Activated naive CD8-positive, alpha-beta T cell (primary cell): ENCODE measurements at regions not wholly inside any gene's neighbourhood (a gene's known extent, or its start where the extent isn't known, plus 50 kb on each side); places are given as distances from the start of the nearest gene placed in this dataset.
"Not testable (repeated sequence)": the region's sequence is repeated elsewhere in the genome, so short reads cannot be mapped to it uniquely, and the experiment has no call there.

Source experiments
- H3K27ac Mint-ChIP-seq: one replicate; pipeline ENCODE4 v1.8.0; 2021; ENCODE audit warnings: mixed read lengths
- H3K27me3 Mint-ChIP-seq: one replicate; pipeline ENCODE4 v1.8.0; 2021; ENCODE audit warnings: mixed read lengths
- H3K36me3 Mint-ChIP-seq: one replicate; pipeline ENCODE4 v1.8.0; 2021; ENCODE audit warnings: mixed read lengths
- H3K4me1 Mint-ChIP-seq: one replicate; pipeline ENCODE4 v1.8.0; 2021; ENCODE audit warnings: low read depth, mixed read lengths
- H3K4me3 Mint-ChIP-seq: one replicate; pipeline ENCODE4 v1.8.0; 2021; ENCODE audit warnings: mild to moderate bottlenecking, mixed read lengths
- H3K9me3 Mint-ChIP-seq: one replicate; pipeline ENCODE4 v1.8.0; 2021; ENCODE audit warnings: low read depth, mixed read lengths

DNA sequence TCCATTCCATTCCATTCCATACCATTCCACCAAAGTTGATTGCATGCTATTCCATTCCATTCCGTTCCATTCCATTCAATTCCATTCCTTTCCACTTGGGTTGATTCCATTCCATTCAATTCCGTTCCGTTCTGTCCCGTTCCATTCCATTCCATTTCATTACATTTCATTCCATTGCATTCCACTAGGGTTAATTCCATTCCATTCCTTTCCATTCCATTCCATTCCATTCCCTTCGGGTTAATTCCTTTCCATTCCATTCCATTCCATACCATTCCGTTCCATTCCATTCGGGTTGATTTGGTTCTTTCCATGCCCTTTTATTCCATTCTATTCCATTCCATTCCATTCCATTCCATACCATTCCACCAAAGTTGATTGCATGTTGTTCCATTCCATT is 131.9 kb downstream of the CWH43 start:
- H3K4me1 Mint-ChIP-seq, H3K4me3 Mint-ChIP-seq, H3K27me3 Mint-ChIP-seq, H3K27ac Mint-ChIP-seq: not testable (repeated sequence)
- Mint-ChIP-seq H3K36me3 (peaks cover 22% of the 10 kb centered on the region), H3K9me3 (peaks cover 35% of the 10 kb centered on the region)

DNA sequence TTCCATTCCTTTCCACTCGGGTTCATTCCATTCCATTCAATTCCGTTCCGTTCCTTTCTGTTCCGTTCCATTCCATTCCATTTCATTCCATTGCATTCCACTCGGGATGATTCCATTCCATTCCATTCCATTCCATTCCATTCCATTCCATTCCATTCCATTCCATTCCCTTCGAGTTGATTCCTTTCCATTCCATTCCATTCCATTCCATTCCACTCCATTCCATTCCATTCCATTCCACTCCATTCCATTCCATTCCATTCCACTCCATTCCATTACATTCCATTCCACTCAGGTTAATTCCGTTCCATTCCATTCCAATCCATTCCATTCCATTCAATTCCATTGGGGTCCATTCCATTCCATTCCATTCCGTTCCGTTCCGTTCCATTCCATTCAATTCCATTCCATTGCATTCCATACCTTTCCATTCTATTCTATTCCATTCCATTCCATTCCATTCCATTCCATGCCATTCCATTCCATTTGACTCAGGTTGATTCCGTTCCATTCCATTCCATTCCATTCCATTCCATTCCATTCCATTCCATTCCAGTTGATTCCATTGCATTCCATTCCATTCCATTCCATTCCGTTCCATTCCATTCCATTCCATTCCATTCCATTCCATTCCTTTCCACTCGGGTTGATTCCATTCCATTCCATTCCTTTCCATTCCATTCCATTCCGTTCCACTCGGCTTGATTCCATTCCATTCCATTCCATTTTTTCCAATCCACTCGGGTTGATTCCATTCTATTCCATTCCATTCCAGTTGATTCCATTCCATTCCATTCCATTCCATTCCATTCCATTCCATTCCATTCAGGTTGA is 132.5 kb downstream of the CWH43 start:
- Mint-ChIP-seq H3K9me3 (peaks cover 35% of the 10 kb centered on the region), H3K36me3 (peaks cover 22% of the 10 kb centered on the region)
- H3K4me3 Mint-ChIP-seq, H3K27ac Mint-ChIP-seq, H3K4me1 Mint-ChIP-seq, H3K27me3 Mint-ChIP-seq: not testable (repeated sequence)

DNA sequence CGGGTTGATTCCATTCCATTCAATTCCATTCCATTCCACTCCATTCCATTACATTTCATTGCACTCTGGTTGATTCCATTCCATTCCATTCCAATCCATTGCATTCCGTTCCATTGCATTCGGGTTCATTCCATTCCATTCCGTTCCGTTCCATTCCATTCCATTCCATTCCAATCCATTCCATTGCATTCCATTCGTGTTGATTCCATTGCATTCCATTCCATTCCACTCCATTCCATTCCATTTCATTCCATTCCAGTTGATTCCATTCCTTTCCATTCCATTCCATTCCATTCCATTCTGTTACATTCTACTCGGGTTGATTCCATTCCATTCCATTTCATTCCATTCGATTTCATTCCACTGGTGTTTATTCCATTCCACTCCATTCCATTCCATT is 133.3 kb downstream of the CWH43 start:
- not testable (repeated sequence) for H3K27me3 Mint-ChIP-seq, H3K27ac Mint-ChIP-seq, H3K4me3 Mint-ChIP-seq, H3K4me1 Mint-ChIP-seq
- Mint-ChIP-seq H3K9me3 (peaks cover 33% of the 10 kb centered on the region), H3K36me3 (peaks cover 21% of the 10 kb centered on the region)

DNA sequence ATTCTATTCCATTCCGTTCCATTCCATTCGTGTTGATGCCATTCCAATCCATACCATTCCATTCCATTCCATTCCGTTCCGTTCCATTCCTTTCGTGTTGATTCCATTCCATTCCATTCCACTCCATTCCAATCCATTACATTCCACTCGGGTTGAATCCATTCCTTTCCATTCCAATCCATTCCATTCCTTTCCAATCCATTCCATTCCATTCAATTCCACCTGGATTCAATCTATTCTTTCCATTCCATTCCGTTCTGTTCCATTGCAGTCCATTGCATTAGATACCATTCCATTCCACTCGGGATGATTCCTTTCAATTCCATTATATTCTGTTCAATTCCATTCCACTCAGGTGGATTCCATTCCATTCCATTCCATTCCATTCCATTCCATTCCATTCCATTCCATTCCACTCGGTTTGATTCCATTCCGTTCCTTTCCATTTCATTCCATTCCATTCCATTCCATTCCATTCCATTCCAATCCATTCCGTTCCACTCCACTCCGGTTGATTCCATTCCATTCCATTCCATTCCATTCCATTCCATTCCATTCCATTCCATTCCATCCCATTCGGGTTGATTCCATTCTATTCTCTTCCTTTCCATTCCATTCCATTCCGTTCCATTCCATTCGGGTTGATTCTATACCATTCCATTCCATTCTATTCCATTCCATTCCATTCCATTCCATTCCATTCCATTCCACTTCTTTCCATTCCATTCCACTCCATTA is 134.1 kb downstream of the CWH43 start:
- not testable (repeated sequence) for H3K4me1 Mint-ChIP-seq, H3K4me3 Mint-ChIP-seq, H3K27ac Mint-ChIP-seq, H3K27me3 Mint-ChIP-seq
- H3K36me3 Mint-ChIP-seq, result peaks cover 20% of the 10 kb centered on the region
- peaks cover 32% of the 10 kb centered on the region for H3K9me3 Mint-ChIP-seq

DNA sequence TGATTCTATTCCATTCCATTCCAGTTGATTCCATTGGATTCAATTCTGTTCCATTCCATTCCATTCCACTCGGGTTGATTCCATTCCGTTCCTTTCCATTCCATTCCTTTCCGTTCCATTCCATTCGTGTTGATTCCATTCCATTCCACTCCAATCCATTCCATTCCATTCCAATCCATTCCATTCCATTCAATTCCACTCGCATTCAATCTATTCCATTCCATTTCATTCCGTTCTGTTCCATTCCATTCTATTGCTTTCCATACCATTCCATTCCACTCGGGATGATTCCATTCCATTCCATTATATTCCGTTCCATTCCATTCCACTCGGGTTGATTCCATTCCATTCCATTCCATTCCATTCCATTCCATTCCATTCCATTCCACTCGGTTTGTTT is 134.7 kb downstream of the CWH43 start:
- H3K27ac Mint-ChIP-seq, H3K4me1 Mint-ChIP-seq, H3K4me3 Mint-ChIP-seq, H3K27me3 Mint-ChIP-seq: not testable (repeated sequence)
- peaks cover 20% of the 10 kb centered on the region for H3K36me3 Mint-ChIP-seq
- peaks cover 32% of the 10 kb centered on the region for H3K9me3 Mint-ChIP-seq

DNA sequence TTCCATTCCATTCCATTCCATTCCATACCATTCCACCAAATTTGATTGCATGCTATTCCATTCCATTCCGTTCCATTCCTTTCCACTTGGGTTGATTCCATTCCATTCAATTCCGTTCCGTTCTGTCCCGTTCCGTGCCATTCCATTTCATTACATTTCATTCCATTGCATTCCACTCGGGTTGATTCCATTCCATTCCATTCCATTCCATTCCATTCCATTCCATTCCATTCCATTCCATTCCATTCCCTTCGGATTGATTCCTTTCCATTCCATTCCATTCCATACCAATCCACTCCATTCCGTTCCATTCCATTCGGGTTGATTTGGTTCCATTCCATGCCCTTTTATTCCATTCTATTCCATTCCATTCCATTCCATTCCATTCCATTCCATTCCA is 140.4 kb downstream of the CWH43 start:
- not testable (repeated sequence) for H3K4me1 Mint-ChIP-seq, H3K36me3 Mint-ChIP-seq, H3K27me3 Mint-ChIP-seq, H3K27ac Mint-ChIP-seq, H3K9me3 Mint-ChIP-seq, H3K4me3 Mint-ChIP-seq

DNA sequence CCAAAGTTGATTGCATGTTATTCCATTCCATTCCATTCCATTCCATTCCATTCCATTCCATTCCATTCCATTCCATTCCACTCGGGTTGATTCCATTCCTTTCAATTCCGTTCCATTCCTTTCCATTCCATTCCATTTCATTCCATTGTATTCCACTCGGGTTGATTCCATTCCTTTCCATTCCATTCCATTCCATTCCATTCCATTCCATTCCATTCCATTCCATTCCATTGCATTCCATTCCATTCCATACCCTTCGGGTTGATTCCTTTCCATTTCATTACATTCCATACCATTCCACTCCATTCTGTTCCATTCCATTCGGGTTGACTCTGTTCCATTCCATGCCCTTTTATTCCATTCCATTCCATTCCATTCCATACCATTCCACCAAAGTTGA is 140.8 kb downstream of the CWH43 start:
- H3K4me3 Mint-ChIP-seq, H3K9me3 Mint-ChIP-seq, H3K27me3 Mint-ChIP-seq, H3K27ac Mint-ChIP-seq, H3K4me1 Mint-ChIP-seq, H3K36me3 Mint-ChIP-seq: not testable (repeated sequence)

DNA sequence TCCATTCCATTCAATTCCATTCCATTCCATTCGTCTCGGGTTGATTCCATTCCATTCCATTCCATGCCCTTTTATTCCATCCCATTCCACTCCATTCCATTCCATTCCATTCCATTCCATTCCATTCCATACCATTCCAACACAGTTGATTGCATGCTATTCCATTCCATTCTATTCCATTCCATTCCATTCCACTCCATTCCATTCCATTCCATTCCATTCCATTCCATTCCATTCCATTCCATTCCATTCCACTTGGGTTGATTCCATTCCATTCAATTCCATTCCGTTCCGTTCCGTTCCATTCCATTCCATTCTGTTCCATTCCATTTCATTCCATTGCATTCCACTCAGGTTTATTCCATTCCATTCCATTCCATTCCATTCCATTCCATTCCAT is 143.3 kb downstream of the CWH43 start:
- H3K4me1 Mint-ChIP-seq, H3K9me3 Mint-ChIP-seq, H3K27me3 Mint-ChIP-seq, H3K27ac Mint-ChIP-seq, H3K36me3 Mint-ChIP-seq, H3K4me3 Mint-ChIP-seq: not testable (repeated sequence)

DNA sequence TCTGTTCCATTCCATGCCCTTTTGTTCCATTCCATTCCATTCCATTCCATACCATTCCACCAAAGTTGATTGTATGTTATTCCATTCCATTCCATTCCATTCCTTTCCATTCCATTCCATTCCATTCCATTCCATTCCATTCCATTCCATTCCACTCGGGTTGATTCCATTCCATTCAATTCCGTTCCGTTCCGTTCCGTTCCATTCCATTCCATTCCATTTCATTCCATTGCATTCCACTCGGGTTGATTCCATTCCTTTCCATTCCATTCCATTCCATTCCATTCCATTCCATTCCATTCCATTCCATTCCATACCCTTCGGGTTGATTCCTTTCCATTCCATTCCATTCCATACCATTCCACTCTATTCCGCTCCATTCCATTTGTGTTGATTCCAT is 143.8 kb downstream of the CWH43 start:
- H3K4me3 Mint-ChIP-seq, H3K27ac Mint-ChIP-seq, H3K4me1 Mint-ChIP-seq, H3K36me3 Mint-ChIP-seq, H3K27me3 Mint-ChIP-seq, H3K9me3 Mint-ChIP-seq: not testable (repeated sequence)

DNA sequence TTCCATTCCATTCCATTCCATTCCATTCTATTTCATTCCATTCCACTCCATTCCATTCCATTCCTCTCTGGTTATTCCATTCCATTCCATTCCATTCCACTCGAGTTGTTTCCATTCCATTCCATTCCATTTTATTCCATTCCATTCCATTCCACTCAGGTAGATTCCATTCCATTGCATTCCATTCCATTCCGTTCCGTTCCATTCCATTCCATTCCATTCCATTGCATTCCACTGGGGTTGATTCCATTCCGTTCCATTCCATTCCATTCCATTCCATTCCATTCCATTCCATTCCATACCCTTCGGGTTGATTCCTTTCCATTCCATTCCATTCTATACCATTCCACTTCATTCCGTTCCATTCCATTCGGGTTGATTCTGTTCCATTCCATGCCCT is 144.6 kb downstream of the CWH43 start:
- not testable (repeated sequence) for H3K4me3 Mint-ChIP-seq, H3K9me3 Mint-ChIP-seq, H3K27ac Mint-ChIP-seq, H3K36me3 Mint-ChIP-seq, H3K27me3 Mint-ChIP-seq, H3K4me1 Mint-ChIP-seq

DNA sequence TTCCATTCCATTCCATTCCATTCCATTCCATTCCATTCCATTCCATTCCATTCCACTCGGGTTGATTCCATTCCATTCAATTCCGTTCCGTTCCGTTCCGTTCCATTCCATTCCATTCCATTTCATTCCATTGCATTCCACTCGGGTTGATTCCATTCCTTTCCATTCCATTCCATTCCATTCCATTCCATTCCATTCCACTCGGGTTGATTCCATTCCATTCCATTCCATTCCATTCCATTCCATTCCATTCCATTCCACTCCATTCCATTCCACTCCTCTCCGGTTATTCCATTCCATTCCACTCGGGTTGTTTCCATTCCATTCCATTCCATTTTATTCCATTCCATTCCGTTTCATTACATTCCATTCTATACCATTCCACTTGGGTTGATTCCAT is 151.0 kb downstream of the CWH43 start:
- not testable (repeated sequence) for H3K4me3 Mint-ChIP-seq, H3K4me1 Mint-ChIP-seq, H3K27ac Mint-ChIP-seq, H3K27me3 Mint-ChIP-seq
- peaks cover 16% of the 10 kb centered on the region for H3K9me3 Mint-ChIP-seq
- peaks cover 11% of the 10 kb centered on the region for H3K36me3 Mint-ChIP-seq

DNA sequence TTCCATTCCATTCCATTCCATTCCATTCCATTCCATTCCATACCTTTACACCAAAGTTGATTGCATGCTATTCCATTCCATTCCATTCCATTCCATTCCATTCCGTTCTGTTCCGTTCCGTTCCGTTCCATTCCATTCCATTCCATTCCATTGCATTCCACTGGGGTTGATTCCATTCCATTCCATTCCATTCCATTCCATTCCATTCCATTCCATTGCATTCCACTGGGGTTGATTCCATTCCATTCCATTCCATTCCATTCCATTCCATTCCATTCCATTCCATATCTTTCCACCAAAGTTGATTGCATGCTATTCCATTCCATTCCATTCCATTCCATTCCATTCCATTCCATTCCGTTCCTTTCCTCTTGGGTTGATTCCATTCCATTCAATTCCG is 151.9 kb downstream of the CWH43 start:
- H3K9me3 Mint-ChIP-seq, result peaks cover 16% of the 10 kb centered on the region

DNA sequence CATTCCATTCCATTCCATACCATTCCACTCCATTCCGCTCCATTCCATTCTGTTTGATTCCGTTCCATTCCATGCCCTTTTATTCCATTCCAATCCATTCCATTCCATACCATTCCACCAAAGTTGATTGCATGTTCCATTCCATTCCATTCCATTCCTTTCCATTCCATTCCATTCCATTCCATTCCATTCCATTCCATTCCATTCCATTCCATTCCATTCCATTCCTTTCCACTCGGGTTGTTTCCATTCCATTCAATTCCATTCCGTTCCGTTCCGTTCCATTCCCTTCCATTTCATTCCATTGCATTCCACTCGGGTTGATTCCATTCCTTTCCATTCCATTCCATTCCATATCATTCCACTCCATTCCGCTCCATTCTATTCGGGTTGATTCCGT is 152.7 kb downstream of the CWH43 start:
- peaks cover 16% of the 10 kb centered on the region for H3K9me3 Mint-ChIP-seq
- not testable (repeated sequence) for H3K4me1 Mint-ChIP-seq, H3K4me3 Mint-ChIP-seq, H3K27ac Mint-ChIP-seq, H3K27me3 Mint-ChIP-seq
- peaks cover 11% of the 10 kb centered on the region for H3K36me3 Mint-ChIP-seq

More for the DNA sequence above, 151.9 kb downstream of the CWH43 start:
- H3K27ac Mint-ChIP-seq, H3K27me3 Mint-ChIP-seq, H3K4me1 Mint-ChIP-seq, H3K4me3 Mint-ChIP-seq: not testable (repeated sequence)
- peaks cover 11% of the 10 kb centered on the region for H3K36me3 Mint-ChIP-seq

DNA sequence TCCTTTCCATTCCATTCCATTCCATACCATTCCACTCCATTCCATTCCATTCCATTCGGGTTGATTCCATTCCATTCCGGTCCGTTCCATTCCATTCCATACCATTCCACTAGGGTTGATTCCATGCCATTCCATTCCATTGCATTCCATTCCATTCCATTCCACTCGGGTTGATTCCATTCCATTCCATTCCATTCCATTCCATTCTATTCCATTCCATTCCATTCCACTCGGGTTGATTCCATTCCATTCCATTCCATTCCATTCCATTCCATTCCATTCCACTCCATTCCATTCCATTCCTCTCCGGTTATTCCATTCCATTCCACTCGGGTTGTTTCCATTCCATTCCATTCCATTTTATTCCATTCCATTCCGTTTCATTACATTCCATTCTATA is 153.4 kb downstream of the CWH43 start:
- not testable (repeated sequence) for H3K27ac Mint-ChIP-seq, H3K27me3 Mint-ChIP-seq, H3K4me3 Mint-ChIP-seq, H3K4me1 Mint-ChIP-seq
- peaks cover 15% of the 10 kb centered on the region for H3K36me3 Mint-ChIP-seq
- H3K9me3 Mint-ChIP-seq, result peaks cover 20% of the 10 kb centered on the region

DNA sequence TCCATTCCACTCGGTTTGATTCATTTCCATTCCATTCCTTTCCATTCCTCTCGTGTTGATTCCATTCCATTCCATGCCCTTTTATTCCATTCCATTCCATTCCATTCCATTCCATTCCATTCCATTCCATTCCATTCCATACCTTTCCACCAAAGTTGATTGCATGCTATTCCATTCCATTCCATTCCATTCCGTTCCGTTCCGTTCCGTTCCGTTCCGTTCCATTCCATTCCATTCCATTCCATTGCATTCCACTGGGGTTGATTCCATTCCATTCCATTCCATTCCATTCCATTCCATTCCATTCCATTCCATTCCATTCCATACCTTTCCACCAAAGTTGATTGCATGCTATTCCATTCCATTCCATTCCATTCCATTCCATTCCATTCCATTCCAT is 154.3 kb downstream of the CWH43 start:
- H3K36me3 Mint-ChIP-seq, result peaks cover 18% of the 10 kb centered on the region
- not testable (repeated sequence) for H3K27ac Mint-ChIP-seq, H3K4me1 Mint-ChIP-seq, H3K4me3 Mint-ChIP-seq, H3K27me3 Mint-ChIP-seq
- H3K9me3 Mint-ChIP-seq, result peaks cover 21% of the 10 kb centered on the region

DNA sequence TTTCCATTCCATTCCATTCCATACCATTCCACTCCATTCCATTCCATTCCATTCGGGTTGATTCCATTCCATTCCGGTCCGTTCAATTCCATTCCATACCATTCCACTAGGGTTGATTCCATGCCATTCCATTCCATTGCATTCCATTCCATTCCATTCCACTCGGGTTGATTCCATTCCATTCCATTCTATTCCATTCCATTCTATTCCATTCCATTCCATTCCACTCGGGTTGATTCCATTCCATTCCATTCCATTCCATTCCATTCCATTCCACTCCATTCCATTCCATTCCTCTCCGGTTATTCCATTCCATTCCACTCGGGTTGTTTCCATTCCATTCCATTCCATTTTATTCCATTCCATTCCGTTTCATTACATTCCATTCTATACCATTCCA is 155.9 kb downstream of the CWH43 start:
- Mint-ChIP-seq H3K9me3 (peaks cover 20% of the 10 kb centered on the region), H3K36me3 (peaks cover 19% of the 10 kb centered on the region)
- not testable (repeated sequence) for H3K27me3 Mint-ChIP-seq, H3K4me3 Mint-ChIP-seq, H3K4me1 Mint-ChIP-seq, H3K27ac Mint-ChIP-seq
